ENCODE measurements at regions not wholly inside any gene's neighbourhood (a gene's known extent, or its start where the extent isn't known, plus 50 kb on each side); places are given as distances from the start of the nearest gene placed in this dataset.

- Histone ChIP-seq H3K36me3 (ENCODE audit: control insufficient read depth, insufficient read depth, low read length) (no peaks in the 10 kb centered on the region), H3K4me3 (ENCODE audit: low read depth, low read length) (no peak overlapping the region), H3K27me3 (ENCODE audit: control insufficient read depth, insufficient read depth, low read length) (no peaks in the 10 kb centered on the region)
- TF ChIP-seq CTCF (IDR thresholded peaks at IDR 0.05; ENCODE audit: insufficient read depth, low read length, poor library complexity, severe bottlenecking): no peak
- no peak for DNase-seq (ENCODE audit: low read depth)
These were observed 765.5 kb downstream of the KCNJ2 start for GRCh38 chr17:70934835-70935234.

- H3K36me3 ChIP-seq (ENCODE audit: control insufficient read depth, insufficient read depth, low read length): no peaks in the 10 kb centered on the region
- TF ChIP-seq CTCF (IDR thresholded peaks at IDR 0.05; ENCODE audit: insufficient read depth, low read length, poor library complexity, severe bottlenecking): no peak
- no peak overlapping the region for H3K4me3 ChIP-seq (ENCODE audit: low read depth, low read length)
- H3K27me3 ChIP-seq (ENCODE audit: control insufficient read depth, insufficient read depth, low read length): no peaks in the 10 kb centered on the region
- DNase-seq (ENCODE audit: low read depth): no peak
These were observed 767.4 kb downstream of the KCNJ2 start for GRCh38 chr17:70936724-70937123.

GRCh38 chr17:70938336-70938735, 769.0 kb downstream of the KCNJ2 start:
- DNase-seq (ENCODE audit: low read depth): no peak
- Histone ChIP-seq H3K27me3 (ENCODE audit: control insufficient read depth, insufficient read depth, low read length) (no peaks in the 10 kb centered on the region), H3K36me3 (ENCODE audit: control insufficient read depth, insufficient read depth, low read length) (no peaks in the 10 kb centered on the region), H3K4me3 (ENCODE audit: low read depth, low read length) (no peak overlapping the region)
- TF ChIP-seq CTCF (IDR thresholded peaks at IDR 0.05; ENCODE audit: insufficient read depth, low read length, poor library complexity, severe bottlenecking): no peak

- no peak for DNase-seq (ENCODE audit: low read depth)
- Histone ChIP-seq H3K36me3 (ENCODE audit: control insufficient read depth, insufficient read depth, low read length) (no peaks in the 10 kb centered on the region), H3K27me3 (ENCODE audit: control insufficient read depth, insufficient read depth, low read length) (no peaks in the 10 kb centered on the region), H3K4me3 (ENCODE audit: low read depth, low read length) (no peak overlapping the region)
- TF ChIP-seq CTCF (IDR thresholded peaks at IDR 0.05; ENCODE audit: insufficient read depth, low read length, poor library complexity, severe bottlenecking): no peak
These were observed 776.1 kb downstream of the KCNJ2 start for GRCh38 chr17:70945386-70945785.

- TF ChIP-seq CTCF (IDR thresholded peaks at IDR 0.05; ENCODE audit: insufficient read depth, low read length, poor library complexity, severe bottlenecking): no peak
- no peaks in the 10 kb centered on the region for H3K27me3 ChIP-seq (ENCODE audit: control insufficient read depth, insufficient read depth, low read length)
- H3K36me3 ChIP-seq (ENCODE audit: control insufficient read depth, insufficient read depth, low read length): no peaks in the 10 kb centered on the region
- no peak overlapping the region for H3K4me3 ChIP-seq (ENCODE audit: low read depth, low read length)
- no peak for DNase-seq (ENCODE audit: low read depth)
These were observed 777.9 kb downstream of the KCNJ2 start for GRCh38 chr17:70947215-70947614.
